ENCODE measurements at regions not wholly inside any gene's neighbourhood (a gene's known extent, or its start where the extent isn't known, plus 50 kb on each side); places are given as distances from the start of the nearest gene placed in this dataset.

- ChIA-PET POLR2A (no interaction called here), CTCF (ENCODE audit: low intra/inter-chr PET ratio, low total read pairs) (interaction anchor here (1.3 kb wide), 1 partner anchor 1457 kb away, joined by 3 read pairs; no protein-coding TSS in a partner anchor)
- no peak overlapping the region for H3K27ac ChIP-seq (ENCODE audit: extremely low read length, insufficient read depth, low read length)
- no peaks in the 10 kb centered on the region for H3K36me3 ChIP-seq (replicated peaks in 1 of 2; ENCODE audit: control insufficient read depth in 1 of 2, insufficient read depth in 2 of 2, low read length in 2 of 2)
- in situ Hi-C loops (cut with HindIII; ENCODE audit: extremely low pct_ligation_motif_present, low pct_unique_long_range_greater_than_20kb) (no loop called here), intact Hi-C loops (cut with micrococcal nuclease; ENCODE audit: unreplicated experiment) (no loop called here)
- H3K9me3 ChIP-seq (ENCODE audit: low read length) = peaks cover 18% of the 10 kb centered on the region
- no peak overlapping the region for H3K9ac ChIP-seq (ENCODE audit: insufficient read depth, low read depth, low read length)
- no peaks in the 10 kb centered on the region for H3K27me3 ChIP-seq (ENCODE audit: control insufficient read depth in 1 of 2, insufficient read depth in 2 of 2, low read length in 2 of 2)
- peaks cover 6% of the 10 kb centered on the region; the same call in 1 of the 2 replicates for H3K4me1 ChIP-seq (ENCODE audit: insufficient read depth, low read length)
- H3K79me2 ChIP-seq (ENCODE audit: insufficient read depth, low read length) = no peaks in the 10 kb centered on the region
- 0 out of 2 replicates have a peak overlapping the region, but pooled peaks have one; percentile 30 for H3K4me2 ChIP-seq (ENCODE audit: low read depth, low read length)
- ATAC-seq (peak; percentile 64), FAIRE-seq (no peak), DNase-seq (ENCODE audit: low spot score) (peak; percentile 22)
- BruUV-seq (replicated peaks) = no TSS peak
- no peak overlapping the region for H2AFZ ChIP-seq (ENCODE audit: low read length)
- WGBS (ENCODE audit: low lambda C conversion rate) = 3% methylated on average over 3 of the region's 3 CpGs
- H3K4me3 ChIP-seq (replicated peaks in 1 of 3; ENCODE audit: insufficient read depth in 1 of 3, low read depth in 2 of 3, low read length in 3 of 3) = no peak overlapping the region
- H4K20me1 ChIP-seq (ENCODE audit: insufficient read depth, low read length) = no peaks in the 10 kb centered on the region
- TF ChIP-seq ZHX2 (IDR thresholded peaks at IDR 0.05; ENCODE audit: low read depth) (no peak), ZHX2 (CRISPR knock-in tag; IDR thresholded peaks at IDR 0.05; ENCODE audit: borderline replicate concordance) (no peak), ZNF570 (CRISPR knock-in tag; IDR thresholded peaks at IDR 0.05; ENCODE audit: borderline replicate concordance) (no peak), RBFOX2 (IDR thresholded peaks at IDR 0.05; ENCODE audit: low read depth, low read length) (no peak), RFX5 (IDR thresholded peaks at IDR 0.05; ENCODE audit: low read depth, low read length) (peak; percentile 92), ZNF441 (CRISPR knock-in tag; IDR thresholded peaks at IDR 0.05; ENCODE audit: borderline replicate concordance) (no peak), ZNF616 (CRISPR knock-in tag; IDR thresholded peaks at IDR 0.05; ENCODE audit: low read depth) (no peak), BATF2 (CRISPR knock-in tag; IDR thresholded peaks at IDR 0.05) (no peak), NCOA2 (CRISPR knock-in tag; IDR thresholded peaks at IDR 0.05) (no peak), ZNF567 (CRISPR knock-in tag; IDR thresholded peaks at IDR 0.05; ENCODE audit: borderline replicate concordance) (no peak), HNRNPH1 (optimal IDR thresholded peaks at IDR 0.05; ENCODE audit: low read depth, low read length) (no peak), PAXIP1 (CRISPR knock-in tag; conservative IDR thresholded peaks at IDR 0.05) (peak; percentile 32; the same call in 1 of the 2 replicates), ZNF556 (CRISPR knock-in tag; IDR thresholded peaks at IDR 0.05; ENCODE audit: borderline replicate concordance) (no peak), ZNF563 (CRISPR knock-in tag; IDR thresholded peaks at IDR 0.05) (no peak), ZSCAN9 (CRISPR knock-in tag; IDR thresholded peaks at IDR 0.05; ENCODE audit: borderline replicate concordance) (no peak), KMT2B (CRISPR knock-in tag; IDR thresholded peaks at IDR 0.05) (no peak), ZNF790 (CRISPR knock-in tag; IDR thresholded peaks at IDR 0.05; ENCODE audit: borderline replicate concordance) (no peak)
Observed at GRCh38 chr4:167623241-167623572, 388.9 kb upstream of the SPOCK3 start.

Measured in HepG2 (cell line).